ENCODE measurements at regions not wholly inside any gene's neighbourhood (a gene's known extent, or its start where the extent isn't known, plus 50 kb on each side); places are given as distances from the start of the nearest gene placed in this dataset.

DNA sequence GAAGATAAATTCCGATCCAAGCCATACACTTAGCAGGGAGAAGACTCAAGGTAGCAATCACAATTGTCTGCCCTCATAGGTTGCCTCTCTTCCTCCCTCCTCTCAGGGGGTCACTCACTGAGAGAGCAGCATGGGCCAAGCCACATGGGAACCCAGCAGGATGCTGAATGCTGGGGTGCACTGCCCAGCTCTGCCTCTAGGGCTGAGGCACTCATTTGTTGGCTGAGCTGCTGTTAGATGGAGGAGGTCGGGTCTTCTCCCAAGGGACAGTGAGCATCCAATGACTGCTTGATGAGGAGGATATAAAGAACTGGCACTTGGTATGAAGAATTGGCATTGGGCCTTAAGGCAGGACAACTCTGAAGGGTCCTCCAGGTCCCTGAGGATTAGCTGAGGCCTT is 418.8 kb downstream of the SIPA1L2 start:
- Mint-ChIP-seq H3K27me3 (peaks cover 4% of the 10 kb centered on the region), H3K4me1 (no peaks in the 10 kb centered on the region), H3K9me3 (ENCODE audit: low read depth) (no peaks in the 10 kb centered on the region), H3K36me3 (no peaks in the 10 kb centered on the region), H3K27ac (no peak overlapping the region), H3K4me3 (no peak overlapping the region)
- no peak for ATAC-seq
- CTCF ChIA-PET = no interaction called here
- DNase-seq = no peak

GRCh38 chr1:232209357-232209756 is 420.6 kb downstream of the SIPA1L2 start:
- Mint-ChIP-seq H3K36me3 (no peaks in the 10 kb centered on the region), H3K4me1 (no peaks in the 10 kb centered on the region), H3K9me3 (ENCODE audit: low read depth) (no peaks in the 10 kb centered on the region), H3K4me3 (no peak overlapping the region), H3K27me3 (peaks cover 4% of the 10 kb centered on the region), H3K27ac (no peak overlapping the region)
- DNase-seq (no peak), ATAC-seq (no peak)
- CTCF ChIA-PET = no interaction called here

GRCh38 chr1:232207073-232207866 is 422.7 kb downstream of the SIPA1L2 start:
- ATAC-seq = no peak
- CTCF ChIA-PET = no interaction called here
- Mint-ChIP-seq H3K27me3 (peaks cover 4% of the 10 kb centered on the region), H3K27ac (no peak overlapping the region), H3K9me3 (ENCODE audit: low read depth) (peaks cover 5% of the 10 kb centered on the region), H3K36me3 (no peaks in the 10 kb centered on the region), H3K4me3 (no peak overlapping the region), H3K4me1 (no peaks in the 10 kb centered on the region)
- DNase-seq = no peak

GRCh38 chr1:232204269-232204668 is 425.7 kb downstream of the SIPA1L2 start:
- no peaks in the 10 kb centered on the region for H3K4me1 Mint-ChIP-seq
- ATAC-seq (no peak), DNase-seq (no peak)
- peaks cover 6% of the 10 kb centered on the region for H3K9me3 Mint-ChIP-seq (ENCODE audit: low read depth)
- CTCF ChIA-PET = no interaction called here
- no peaks in the 10 kb centered on the region for H3K27me3 Mint-ChIP-seq
- no peak overlapping the region for H3K4me3 Mint-ChIP-seq
- H3K36me3 Mint-ChIP-seq = no peaks in the 10 kb centered on the region
- no peak overlapping the region for H3K27ac Mint-ChIP-seq

- ATAC-seq (no peak), DNase-seq (no peak)
- Mint-ChIP-seq H3K27ac (no peak overlapping the region), H3K4me1 (no peaks in the 10 kb centered on the region), H3K36me3 (no peaks in the 10 kb centered on the region), H3K27me3 (no peaks in the 10 kb centered on the region), H3K9me3 (ENCODE audit: low read depth) (peaks cover 6% of the 10 kb centered on the region), H3K4me3 (no peak overlapping the region)
- CTCF ChIA-PET = no interaction called here
These were observed 428.9 kb downstream of the SIPA1L2 start for GRCh38 chr1:232201024-232201423.

- Mint-ChIP-seq H3K4me3 (no peak overlapping the region), H3K4me1 (no peaks in the 10 kb centered on the region), H3K9me3 (ENCODE audit: low read depth) (no peaks in the 10 kb centered on the region), H3K27me3 (peaks cover 4% of the 10 kb centered on the region), H3K27ac (no peak overlapping the region), H3K36me3 (no peaks in the 10 kb centered on the region)
- DNase-seq (no peak), ATAC-seq (no peak)
- CTCF ChIA-PET = no interaction called here
These were observed 433.9 kb downstream of the SIPA1L2 start for GRCh38 chr1:232196042-232196441.

GRCh38 chr1:232194424-232194823 is 435.5 kb downstream of the SIPA1L2 start:
- Mint-ChIP-seq H3K36me3 (no peaks in the 10 kb centered on the region), H3K27ac (no peak overlapping the region), H3K4me3 (no peak overlapping the region), H3K4me1 (no peaks in the 10 kb centered on the region), H3K27me3 (peaks cover 4% of the 10 kb centered on the region), H3K9me3 (ENCODE audit: low read depth) (no peaks in the 10 kb centered on the region)
- ATAC-seq (no peak), DNase-seq (no peak)
- CTCF ChIA-PET = no interaction called here

DNA sequence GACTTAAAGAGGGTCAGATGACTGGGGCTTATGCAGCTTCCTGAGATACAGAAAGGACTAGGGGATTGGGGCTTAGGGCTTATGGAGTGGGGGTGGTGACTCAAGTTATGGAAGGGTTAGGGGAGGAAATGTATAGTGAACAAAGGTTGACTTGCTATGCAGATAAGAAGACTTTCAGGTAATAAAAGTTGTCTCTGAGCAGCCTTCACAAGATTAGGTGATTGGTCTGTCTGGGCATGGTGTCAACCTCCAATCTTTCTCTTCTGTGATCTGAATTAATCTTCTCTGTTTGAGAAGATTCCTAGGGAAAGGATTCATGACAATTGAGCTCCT is 436.5 kb downstream of the SIPA1L2 start:
- no peaks in the 10 kb centered on the region for H3K9me3 Mint-ChIP-seq (ENCODE audit: low read depth)
- ATAC-seq = no peak

GRCh38 chr1:232192781-232193450 is 437.0 kb downstream of the SIPA1L2 start:
- no peak for DNase-seq
- Mint-ChIP-seq H3K4me3 (no peak overlapping the region), H3K9me3 (ENCODE audit: low read depth) (no peaks in the 10 kb centered on the region), H3K27ac (no peak overlapping the region), H3K27me3 (peaks cover 4% of the 10 kb centered on the region), H3K36me3 (no peaks in the 10 kb centered on the region), H3K4me1 (no peaks in the 10 kb centered on the region)
- no peak for ATAC-seq
- CTCF ChIA-PET = interaction anchor here (0.8 kb wide), 1 partner anchor 327 kb away, joined by 3 read pairs; no protein-coding TSS in a partner anchor

More for the DNA sequence above, 436.5 kb downstream of the SIPA1L2 start:
- H3K27ac Mint-ChIP-seq = no peak overlapping the region
- DNase-seq = no peak
- no peaks in the 10 kb centered on the region for H3K36me3 Mint-ChIP-seq
- H3K4me3 Mint-ChIP-seq = no peak overlapping the region
- no peaks in the 10 kb centered on the region for H3K4me1 Mint-ChIP-seq
- H3K27me3 Mint-ChIP-seq = peaks cover 4% of the 10 kb centered on the region
- CTCF ChIA-PET = no interaction called here

DNA sequence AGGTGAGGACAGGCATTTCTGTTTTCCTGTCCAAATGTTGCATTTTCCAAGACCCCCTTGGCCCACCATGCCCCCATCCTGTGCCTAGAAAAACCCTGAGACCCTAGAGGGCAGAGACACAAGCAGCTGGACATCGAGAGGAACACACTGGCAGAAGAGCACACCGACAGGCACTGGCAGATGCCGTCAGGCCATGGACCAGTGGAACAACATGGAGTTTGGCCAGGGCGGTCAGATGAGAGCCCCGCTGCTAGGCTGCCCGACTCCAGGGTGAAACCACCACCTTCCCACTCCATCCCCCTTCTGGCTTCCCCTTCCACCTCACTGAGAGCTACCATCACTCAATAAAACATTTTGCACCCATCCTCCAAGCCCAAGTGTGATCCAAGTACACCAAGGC is 438.4 kb downstream of the SIPA1L2 start:
- Mint-ChIP-seq H3K27ac (no peak overlapping the region), H3K36me3 (no peaks in the 10 kb centered on the region), H3K4me1 (no peaks in the 10 kb centered on the region), H3K27me3 (peaks cover 4% of the 10 kb centered on the region), H3K4me3 (no peak overlapping the region), H3K9me3 (ENCODE audit: low read depth) (no peaks in the 10 kb centered on the region)
- DNase-seq (no peak), ATAC-seq (no peak)
- CTCF ChIA-PET = no interaction called here

- Mint-ChIP-seq H3K36me3 (no peaks in the 10 kb centered on the region), H3K4me1 (no peaks in the 10 kb centered on the region), H3K4me3 (no peak overlapping the region), H3K27me3 (no peaks in the 10 kb centered on the region), H3K27ac (no peak overlapping the region), H3K9me3 (ENCODE audit: low read depth) (no peaks in the 10 kb centered on the region)
- no peak for DNase-seq
- CTCF ChIA-PET = no interaction called here
- no peak for ATAC-seq
These were observed 441.6 kb downstream of the SIPA1L2 start for GRCh38 chr1:232188318-232188717.

GRCh38 chr1:232186931-232187330 is 443.0 kb downstream of the SIPA1L2 start:
- Mint-ChIP-seq H3K9me3 (ENCODE audit: low read depth) (no peaks in the 10 kb centered on the region), H3K27ac (no peak overlapping the region), H3K4me3 (no peak overlapping the region), H3K36me3 (no peaks in the 10 kb centered on the region), H3K4me1 (no peaks in the 10 kb centered on the region), H3K27me3 (no peaks in the 10 kb centered on the region)
- DNase-seq = no peak
- CTCF ChIA-PET = no interaction called here
- ATAC-seq = no peak

DNA sequence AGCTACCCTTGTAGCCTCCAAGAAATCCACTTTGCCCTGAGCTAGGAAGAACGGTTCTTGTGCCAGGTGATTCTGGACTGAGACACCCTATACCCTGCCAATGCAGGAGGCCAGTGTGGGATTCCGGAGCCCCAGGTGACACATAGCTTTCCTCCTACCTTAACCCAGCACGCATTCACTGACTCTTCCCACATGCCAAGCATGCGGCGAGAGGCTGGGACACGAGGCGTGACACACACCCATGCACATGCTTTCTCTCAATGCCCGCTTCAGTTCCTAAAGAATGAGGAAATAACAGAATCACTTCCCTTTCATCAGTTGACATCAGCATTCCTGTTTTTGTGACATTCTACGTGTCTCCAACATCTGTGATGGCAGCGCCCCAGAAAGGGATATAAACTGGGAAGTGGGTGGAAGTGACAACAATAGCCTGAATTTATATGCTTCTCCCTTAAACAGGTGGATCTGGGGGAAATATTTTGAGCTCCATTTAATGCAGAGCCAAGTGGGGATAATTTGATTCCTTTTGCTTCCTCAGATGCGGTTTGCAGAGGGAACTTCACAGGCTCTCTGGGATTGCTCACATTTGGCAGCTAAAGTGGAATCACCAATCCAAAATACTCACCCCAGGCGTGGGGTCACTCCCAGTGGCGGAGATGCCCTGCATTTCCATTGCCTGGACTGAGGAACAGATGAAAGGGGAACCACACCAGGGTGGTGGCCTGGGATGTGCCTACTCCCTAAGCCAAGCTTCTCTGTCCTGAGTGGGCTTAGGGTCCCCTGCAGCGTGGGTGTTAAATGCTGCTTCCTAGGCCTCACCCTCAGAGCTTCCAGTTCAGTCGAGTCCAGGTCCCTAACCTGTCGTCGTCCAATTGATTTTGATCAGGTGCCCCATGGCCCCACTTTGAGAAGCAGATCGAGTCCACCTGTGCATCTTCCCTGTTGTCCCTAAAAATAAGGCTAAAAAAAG is 445.1 kb downstream of the SIPA1L2 start:
- Mint-ChIP-seq H3K36me3 (no peaks in the 10 kb centered on the region), H3K27me3 (peaks cover 3% of the 10 kb centered on the region), H3K4me1 (no peaks in the 10 kb centered on the region), H3K4me3 (no peak overlapping the region), H3K9me3 (ENCODE audit: low read depth) (no peaks in the 10 kb centered on the region), H3K27ac (no peak overlapping the region)
- DNase-seq (no peak), ATAC-seq (no peak)
- CTCF ChIA-PET = no interaction called here
